ENCODE measurements at regions not wholly inside any gene's neighbourhood (a gene's known extent, or its start where the extent isn't known, plus 50 kb on each side); places are given as distances from the start of the nearest gene placed in this dataset.
"Not testable (repeated sequence)": the region's sequence is repeated elsewhere in the genome, so short reads cannot be mapped to it uniquely, and the experiment has no call there.

- not testable (repeated sequence) for H3K4me3 ChIP-seq, H3K4me1 ChIP-seq, H3K9me3 ChIP-seq, H3K27ac ChIP-seq, H3K9ac ChIP-seq, H3K36me3 ChIP-seq, H4K20me1 ChIP-seq, H3K4me2 ChIP-seq
- H3K27me3 ChIP-seq, result peaks cover 12% of the 10 kb centered on the region; the same call in 1 of the 2 replicates
These were observed 94.6 kb upstream of the TBX22 start for GRCh38 chrX:79919958-79920357.

GRCh38 chrX:79926791-79927190, 87.8 kb upstream of the TBX22 start:
- H3K4me3 ChIP-seq, H3K36me3 ChIP-seq, H3K4me1 ChIP-seq, H3K9me3 ChIP-seq, H4K20me1 ChIP-seq, H3K9ac ChIP-seq, H3K27ac ChIP-seq, H3K4me2 ChIP-seq: not testable (repeated sequence)
- peaks cover 19% of the 10 kb centered on the region for H3K27me3 ChIP-seq

GRCh38 chrX:79933938-79934337, 80.6 kb upstream of the TBX22 start:
- H3K4me1 ChIP-seq, result no peaks in the 10 kb centered on the region
- no peak overlapping the region for H3K27ac ChIP-seq
- H3K4me2 ChIP-seq, result no peak overlapping the region
- peaks cover 7% of the 10 kb centered on the region; the same call in 1 of the 2 replicates for H3K9me3 ChIP-seq
- no peak overlapping the region for H3K4me3 ChIP-seq
- H3K9ac ChIP-seq, result no peak overlapping the region
- TF ChIP-seq Cebpa-rat (IDR thresholded peaks at IDR 0.05), result no peak
- no peaks in the 10 kb centered on the region for H3K36me3 ChIP-seq
- no peaks in the 10 kb centered on the region for H3K27me3 ChIP-seq
- no peaks in the 10 kb centered on the region for H4K20me1 ChIP-seq

GRCh38 chrX:79964173-79964572, 50.4 kb upstream of the TBX22 start:
- H3K9ac ChIP-seq, H3K27ac ChIP-seq, H3K9me3 ChIP-seq, H3K4me2 ChIP-seq, H3K4me1 ChIP-seq, H4K20me1 ChIP-seq, H3K4me3 ChIP-seq, H3K36me3 ChIP-seq: not testable (repeated sequence)
- H3K27me3 ChIP-seq, result peaks cover 54% of the 10 kb centered on the region

Measured in BLaER1 (cell line).